HCT116 (cell line): ENCODE measurements at regions not wholly inside any gene's neighbourhood (a gene's known extent, or its start where the extent isn't known, plus 50 kb on each side); places are given as distances from the start of the nearest gene placed in this dataset.

Experiments
- ATAC-seq: fragments of 200-7000 bp; cut with Tn5 transposase; 2 replicates; pipeline ENCODE4 v1.9.1; 2020; ENCODE audit warnings: mild to moderate bottlenecking, moderate library complexity
- BruUV-seq: library from RNA; stranded (reverse); fragments of 400-500 nt; replicated peaks from 2 replicates; lab custom pipeline; 2021; lab: Mats Ljungman, UMichigan
- CTCF ChIA-PET: fragments of 300-600 bp; sonication (Branson Sonifier 250); formaldehyde crosslinking; loops from one replicate; lab custom pipeline; 2021; ENCODE audit warnings: antibody characterized with exemption; lab: Charles Lee
- POLR2A ChIA-PET: fragments of 300-600, 350-600 bp; sonication (Branson Sonifier 250); formaldehyde crosslinking; loops from one replicate; lab custom pipeline; 2021; ENCODE audit warnings: antibody characterized with exemption; lab: Charles Lee
- RAD21 ChIA-PET, 2 experiments: fragments of 300-600 bp; sonication (Branson Sonifier 250); formaldehyde crosslinking; loops; one replicate each; lab custom pipeline; 2023; ENCODE audit warnings: low total read pairs in 2 of 2; ENCODE audit not compliant: uncharacterized antibody in 2 of 2, unreplicated experiment in 2 of 2, low non-redundant PET in 1 of 2; lab: Charles Lee
- DNase-seq: peaks from one replicate; pipeline ENCODE4 v3.0.0-alpha.2; 2010; ENCODE audit warnings: low read depth, low spot score
- H2AFZ ChIP-seq: fragments of 200-600 bp; shearing (Covaris generic), sonication (generic); 2 replicates; pipeline ENCODE4 v1.6.1; 2017; ENCODE audit warnings: low read depth, mixed run types, mixed read lengths, antibody characterized with exemption, low read length; ENCODE audit not compliant: poor library complexity, severe bottlenecking
- H3K27ac ChIP-seq: 2 replicates; pipeline ENCODE4 v1.5.1; 2012; ENCODE audit warnings: low read depth, low read length
- H3K27me3 ChIP-seq: fragments of 200-600 bp; sonication (generic); 2 replicates; pipeline ENCODE4 v1.6.1; 2016; ENCODE audit warnings: mixed run types, low read length, mixed read lengths; ENCODE audit not compliant: insufficient read depth
- H3K36me3 ChIP-seq, 2 experiments: fragments of 200-500 bp in 1 of 2; fragments of 200-600 bp in 1 of 2; sonication (Bioruptor generic) in 1 of 2; sonication (generic) in 1 of 2; 2 replicates each; pipeline versions ENCODE4 v1.5.1 to v1.6.1; 2014 to 2016; ENCODE audit warnings: low read length in 2 of 2, inconsistent platforms in 1 of 2, mixed read lengths in 1 of 2, mixed run types in 1 of 2; ENCODE audit not compliant: insufficient read depth in 2 of 2, control insufficient read depth in 1 of 2
- H3K4me1 ChIP-seq, 2 experiments: fragments of 200-600 bp in 1 of 2; sonication (generic) in 1 of 2; 2 replicates each; pipeline versions ENCODE4 v1.5.1 to v1.6.1; 2012 to 2017; ENCODE audit warnings: low read length in 2 of 2, inconsistent platforms in 1 of 2, mild to moderate bottlenecking in 1 of 2, mixed read lengths in 1 of 2, mixed run types in 1 of 2, moderate library complexity in 1 of 2; ENCODE audit not compliant: insufficient read depth in 2 of 2, control insufficient read depth in 1 of 2
- H3K4me2 ChIP-seq: fragments of 200-600 bp; sonication (generic); 2 replicates; pipeline ENCODE4 v1.6.1; 2017; ENCODE audit warnings: mixed run types, low read length, mixed read lengths
- H3K4me3 ChIP-seq, 2 experiments: fragments of 200-600 bp in 1 of 2; sonication (generic) in 1 of 2; replicated peaks in 1 of 2; 2 replicates each; pipeline ENCODE4 v1.5.1; 2011 to 2016; ENCODE audit warnings: low read length in 2 of 2, control low read depth in 1 of 2, low read depth in 1 of 2, mild to moderate bottlenecking in 1 of 2, mixed read lengths in 1 of 2, mixed run types in 1 of 2
- H3K79me2 ChIP-seq: fragments of 200-600 bp; sonication (generic); 2 replicates; pipeline ENCODE4 v1.6.1; 2017; ENCODE audit warnings: mild to moderate bottlenecking, mixed run types, low read length, moderate library complexity, mixed read lengths; ENCODE audit not compliant: insufficient read depth
- H3K9ac ChIP-seq: fragments of 200-600 bp; sonication (generic); 2 replicates; pipeline ENCODE4 v1.6.1; 2016; ENCODE audit warnings: low read length, mixed read lengths
- H3K9me2 ChIP-seq: fragments of 200-600 bp; sonication (generic), shearing (Covaris generic); 2 replicates; pipeline ENCODE4 v1.6.1; 2017; ENCODE audit warnings: mixed run types, mild to moderate bottlenecking, moderate library complexity; ENCODE audit not compliant: insufficient read depth
- H3K9me3 ChIP-seq, 2 experiments: fragments of 200-500 bp in 1 of 2; fragments of 200-600 bp in 1 of 2; sonication (Bioruptor generic) in 1 of 2; sonication (generic) in 1 of 2; 2 replicates each; pipeline ENCODE4 v1.6.1; 2014 to 2017; ENCODE audit warnings: low read length in 2 of 2, mixed read lengths in 2 of 2, inconsistent platforms in 1 of 2, low read depth in 1 of 2, mild to moderate bottlenecking in 1 of 2, mixed run types in 1 of 2, moderate library complexity in 1 of 2; ENCODE audit not compliant: control insufficient read depth in 1 of 2, insufficient read depth in 1 of 2
- H4K20me1 ChIP-seq: fragments of 200-600 bp; sonication (generic), shearing (Covaris generic); 2 replicates; pipeline ENCODE4 v1.6.1; 2017; ENCODE audit warnings: mixed run types, mild to moderate bottlenecking, moderate library complexity; ENCODE audit not compliant: insufficient read depth
- CTCF ChIP-seq, 3 experiments: fragments of 200-600 bp in 1 of 3; sonication (generic) in 1 of 3; IDR thresholded peaks in 2 of 3; conservative IDR thresholded peaks in 1 of 3; 2 replicates each; pipeline ENCODE4 v1.5.1; 2012 to 2017; ENCODE audit warnings: low read depth in 2 of 3, low read length in 2 of 3, antibody characterized with exemption in 1 of 3, borderline replicate concordance in 1 of 3, control low read depth in 1 of 3, mild to moderate bottlenecking in 1 of 3, mixed read lengths in 1 of 3, mixed run types in 1 of 3, moderate library complexity in 1 of 3; ENCODE audit not compliant: insufficient read depth in 1 of 3
- ELF1 ChIP-seq: IDR thresholded peaks from 2 replicates; pipeline ENCODE4 v1.6.1; 2012; ENCODE audit warnings: low read depth, borderline replicate concordance
- JUND ChIP-seq: IDR thresholded peaks from 2 replicates; pipeline ENCODE4 v1.6.1; 2012
- MAX ChIP-seq: IDR thresholded peaks from 2 replicates; pipeline ENCODE4 v1.6.1; 2012
- POLR2AphosphoS5 ChIP-seq: IDR thresholded peaks from 2 replicates; pipeline ENCODE4 v1.6.1; 2011; ENCODE audit warnings: mild to moderate bottlenecking, low read depth, low read length, moderate library complexity
- RAD21 ChIP-seq: IDR thresholded peaks from 2 replicates; pipeline ENCODE4 v1.6.1; 2012; ENCODE audit warnings: low read depth, mild to moderate bottlenecking
- SRF ChIP-seq: IDR thresholded peaks from 2 replicates; pipeline ENCODE4 v1.6.1; 2012; ENCODE audit warnings: low read depth
- YY1 ChIP-seq: IDR thresholded peaks from 2 replicates; pipeline ENCODE4 v1.6.1; 2011; ENCODE audit warnings: low read length, low read depth, moderate library complexity, mild to moderate bottlenecking; ENCODE audit not compliant: insufficient replicate concordance; ENCODE audit errors: extremely low read depth
- ZBTB33 ChIP-seq: IDR thresholded peaks from 2 replicates; pipeline ENCODE4 v1.6.1; 2011; ENCODE audit warnings: mild to moderate bottlenecking, low read length, moderate library complexity; ENCODE audit not compliant: insufficient replicate concordance; ENCODE audit errors: extremely low read depth
- ZFX ChIP-seq: fragments of 450-650 bp; IDR thresholded peaks from 2 replicates; pipeline ENCODE4 v1.6.1; 2017
- intact Hi-C: fragments of 100-400 bp; cut with micrococcal nuclease; formaldehyde crosslinking; loops from 2 replicates; pipeline ENCODE4 v1.10.0; 2022

GRCh38 chr5:102089883-102090282 is 206.2 kb downstream of the SLCO4C1 start:
- no peaks in the 10 kb centered on the region for H3K9me2 ChIP-seq
- H3K4me2 ChIP-seq: no peak overlapping the region
- no peaks in the 10 kb centered on the region for H4K20me1 ChIP-seq
- H3K79me2 ChIP-seq: no peaks in the 10 kb centered on the region
- ChIA-PET POLR2A (no interaction called here), CTCF (no interaction called here), RAD21 (no interaction called here)
- no peak overlapping the region for H3K27ac ChIP-seq
- H3K27me3 ChIP-seq: no peaks in the 10 kb centered on the region
- no peak overlapping the region for H3K4me3 ChIP-seq
- DNase-seq (no peak), ATAC-seq (no peak)
- BruUV-seq: no TSS peak
- H2AFZ ChIP-seq: no peak overlapping the region
- TF ChIP-seq ZBTB33 (no peak), YY1 (no peak), JUND (no peak), POLR2AphosphoS5 (no peak), MAX (no peak), ZFX (no peak)
- intact Hi-C loops: loop anchor here (5.0 to 10.0 kb wide), 2 partner anchors 148 to 415 kb away; no protein-coding TSS in a partner anchor
- H3K36me3 ChIP-seq: no peaks in the 10 kb centered on the region
- no peak overlapping the region for H3K9ac ChIP-seq
- no peaks in the 10 kb centered on the region for H3K4me1 ChIP-seq
- no peaks in the 10 kb centered on the region for H3K9me3 ChIP-seq

GRCh38 chr5:102087906-102088305 is 208.2 kb downstream of the SLCO4C1 start:
- Histone ChIP-seq H3K9me2 (no peaks in the 10 kb centered on the region), H3K9ac (no peak overlapping the region), H3K27me3 (no peaks in the 10 kb centered on the region), H4K20me1 (no peaks in the 10 kb centered on the region), H3K36me3 (no peaks in the 10 kb centered on the region), H3K4me1 (no peaks in the 10 kb centered on the region), H3K27ac (no peak overlapping the region), H3K4me2 (no peak overlapping the region), H3K79me2 (no peaks in the 10 kb centered on the region), H3K4me3 (no peak overlapping the region), H2AFZ (no peak overlapping the region), H3K9me3 (no peaks in the 10 kb centered on the region)
- DNase-seq: no peak
- ChIA-PET RAD21 (interaction anchor here in 1 of 2 experiments (0.7 kb wide), 1 partner anchor 53 kb away, joined by 3 read pairs; no protein-coding TSS in a partner anchor), POLR2A (no interaction called here), CTCF (no interaction called here)
- intact Hi-C loops: no loop called here
- ATAC-seq: no peak
- no peak for TF ChIP-seq ZBTB33
- no peak for TF ChIP-seq CTCF (IDR thresholded peaks at IDR 0.05 in 2 of 3, conservative IDR thresholded peaks at IDR 0.05 in 1 of 3; ENCODE audit: borderline replicate concordance in 1 of 3, insufficient read depth in 1 of 3, low read depth in 2 of 3, low read length in 2 of 3)
- no peak for TF ChIP-seq JUND
- no peak for TF ChIP-seq RAD21
- no peak for TF ChIP-seq SRF
- TF ChIP-seq ELF1: no peak
- no TSS peak for BruUV-seq
